HL-60 (cell line): ENCODE measurements at regions not wholly inside any gene's neighbourhood (a gene's known extent, or its start where the extent isn't known, plus 50 kb on each side); places are given as distances from the start of the nearest gene placed in this dataset.

Source experiments
- DNase-seq, 2 experiments: peaks; one replicate each; pipeline ENCODE4 v3.0.0-alpha.2; 2010 to 2020; ENCODE audit warnings: low read depth in 1 of 2, low spot score in 1 of 2
- H3K27ac ChIP-seq: fragments of 250-450 bp; sonication (Bioruptor Pico); replicated peaks from 2 replicates; pipeline ENCODE4 v1.5.1; 2020; ENCODE audit warnings: mild to moderate bottlenecking, moderate library complexity
- H3K27me3 ChIP-seq: fragments of 250-450 bp; sonication (Bioruptor Pico); 2 replicates; pipeline ENCODE4 v1.5.1; 2021; ENCODE audit warnings: mild to moderate bottlenecking, moderate library complexity; ENCODE audit not compliant: insufficient read depth, poor library complexity, severe bottlenecking
- H3K4me3 ChIP-seq: replicated peaks from 2 replicates; pipeline ENCODE4 v1.5.1; 2011; ENCODE audit warnings: mild to moderate bottlenecking, control low read depth, low read length; ENCODE audit not compliant: insufficient read depth
- GABPA ChIP-seq: IDR thresholded peaks from 2 replicates; pipeline ENCODE4 v1.6.1; 2012; ENCODE audit warnings: low read depth
- POLR2AphosphoS5 ChIP-seq: IDR thresholded peaks from 2 replicates; pipeline ENCODE4 v1.6.1; 2012; ENCODE audit warnings: low read depth
- SPI1 ChIP-seq: IDR thresholded peaks from 2 replicates; pipeline ENCODE4 v1.6.1; 2012; ENCODE audit warnings: low read depth, mild to moderate bottlenecking, borderline replicate concordance
- TF ChIP-seq, protein P1 (sequence below): IDR thresholded peaks from 2 replicates; pipeline ENCODE4 v1.6.1; 2012; ENCODE audit warnings: low read depth; ENCODE audit not compliant: insufficient replicate concordance
- TF ChIP-seq, protein P2 (sequence below): IDR thresholded peaks from one replicate; pipeline ENCODE4 v1.5.1; 2011; ENCODE audit warnings: low read length, control low read depth, inconsistent platforms; ENCODE audit not compliant: insufficient read depth

DNA sequence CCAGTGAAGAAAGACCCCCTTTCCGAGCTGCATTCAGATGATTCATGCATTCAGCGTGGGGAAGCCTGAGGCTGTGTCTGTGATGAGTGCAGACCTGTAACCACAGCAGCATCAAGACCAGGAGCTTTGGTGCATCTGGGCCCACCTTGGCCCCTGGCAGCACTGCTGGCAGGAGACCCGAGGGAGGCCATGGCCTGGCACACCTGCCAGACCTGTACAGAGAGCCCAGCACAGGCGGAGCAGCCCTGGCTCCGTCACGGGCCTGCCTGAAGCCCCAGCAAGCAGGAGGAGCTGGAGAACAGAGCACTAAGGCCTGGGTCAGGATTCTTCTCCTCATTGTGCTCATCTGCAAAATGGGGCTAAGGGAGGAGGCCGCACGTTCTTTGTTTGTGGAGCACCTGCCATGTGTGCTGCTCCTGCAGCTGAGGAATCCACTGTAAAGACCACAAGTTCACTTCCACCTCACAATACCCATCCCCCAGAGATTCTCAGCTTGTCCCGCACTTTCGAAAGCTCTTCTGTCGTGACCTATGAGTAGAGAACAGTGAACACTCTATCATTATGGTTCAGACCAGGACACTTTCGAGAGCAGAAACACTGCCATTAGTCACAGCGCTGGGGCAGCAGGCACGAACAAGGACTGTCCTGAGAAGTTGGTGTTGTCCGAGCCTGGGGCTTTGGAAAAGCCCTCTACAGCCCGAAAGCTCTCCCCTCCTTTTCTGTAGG lies 144.4 kb upstream of the CST7 start:
- Histone ChIP-seq H3K4me3 (no peak overlapping the region), H3K27ac (no peak overlapping the region), H3K27me3 (no peaks in the 10 kb centered on the region)
- DNase-seq: no peak
- TF ChIP-seq POLR2AphosphoS5: no peak
- TF ChIP-seq, protein P1, sequence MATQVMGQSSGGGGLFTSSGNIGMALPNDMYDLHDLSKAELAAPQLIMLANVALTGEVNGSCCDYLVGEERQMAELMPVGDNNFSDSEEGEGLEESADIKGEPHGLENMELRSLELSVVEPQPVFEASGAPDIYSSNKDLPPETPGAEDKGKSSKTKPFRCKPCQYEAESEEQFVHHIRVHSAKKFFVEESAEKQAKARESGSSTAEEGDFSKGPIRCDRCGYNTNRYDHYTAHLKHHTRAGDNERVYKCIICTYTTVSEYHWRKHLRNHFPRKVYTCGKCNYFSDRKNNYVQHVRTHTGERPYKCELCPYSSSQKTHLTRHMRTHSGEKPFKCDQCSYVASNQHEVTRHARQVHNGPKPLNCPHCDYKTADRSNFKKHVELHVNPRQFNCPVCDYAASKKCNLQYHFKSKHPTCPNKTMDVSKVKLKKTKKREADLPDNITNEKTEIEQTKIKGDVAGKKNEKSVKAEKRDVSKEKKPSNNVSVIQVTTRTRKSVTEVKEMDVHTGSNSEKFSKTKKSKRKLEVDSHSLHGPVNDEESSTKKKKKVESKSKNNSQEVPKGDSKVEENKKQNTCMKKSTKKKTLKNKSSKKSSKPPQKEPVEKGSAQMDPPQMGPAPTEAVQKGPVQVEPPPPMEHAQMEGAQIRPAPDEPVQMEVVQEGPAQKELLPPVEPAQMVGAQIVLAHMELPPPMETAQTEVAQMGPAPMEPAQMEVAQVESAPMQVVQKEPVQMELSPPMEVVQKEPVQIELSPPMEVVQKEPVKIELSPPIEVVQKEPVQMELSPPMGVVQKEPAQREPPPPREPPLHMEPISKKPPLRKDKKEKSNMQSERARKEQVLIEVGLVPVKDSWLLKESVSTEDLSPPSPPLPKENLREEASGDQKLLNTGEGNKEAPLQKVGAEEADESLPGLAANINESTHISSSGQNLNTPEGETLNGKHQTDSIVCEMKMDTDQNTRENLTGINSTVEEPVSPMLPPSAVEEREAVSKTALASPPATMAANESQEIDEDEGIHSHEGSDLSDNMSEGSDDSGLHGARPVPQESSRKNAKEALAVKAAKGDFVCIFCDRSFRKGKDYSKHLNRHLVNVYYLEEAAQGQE: no peak
- TF ChIP-seq, protein P2, sequence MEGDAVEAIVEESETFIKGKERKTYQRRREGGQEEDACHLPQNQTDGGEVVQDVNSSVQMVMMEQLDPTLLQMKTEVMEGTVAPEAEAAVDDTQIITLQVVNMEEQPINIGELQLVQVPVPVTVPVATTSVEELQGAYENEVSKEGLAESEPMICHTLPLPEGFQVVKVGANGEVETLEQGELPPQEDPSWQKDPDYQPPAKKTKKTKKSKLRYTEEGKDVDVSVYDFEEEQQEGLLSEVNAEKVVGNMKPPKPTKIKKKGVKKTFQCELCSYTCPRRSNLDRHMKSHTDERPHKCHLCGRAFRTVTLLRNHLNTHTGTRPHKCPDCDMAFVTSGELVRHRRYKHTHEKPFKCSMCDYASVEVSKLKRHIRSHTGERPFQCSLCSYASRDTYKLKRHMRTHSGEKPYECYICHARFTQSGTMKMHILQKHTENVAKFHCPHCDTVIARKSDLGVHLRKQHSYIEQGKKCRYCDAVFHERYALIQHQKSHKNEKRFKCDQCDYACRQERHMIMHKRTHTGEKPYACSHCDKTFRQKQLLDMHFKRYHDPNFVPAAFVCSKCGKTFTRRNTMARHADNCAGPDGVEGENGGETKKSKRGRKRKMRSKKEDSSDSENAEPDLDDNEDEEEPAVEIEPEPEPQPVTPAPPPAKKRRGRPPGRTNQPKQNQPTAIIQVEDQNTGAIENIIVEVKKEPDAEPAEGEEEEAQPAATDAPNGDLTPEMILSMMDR: no peak
- no peak for TF ChIP-seq SPI1
- TF ChIP-seq GABPA: no peak

DNA sequence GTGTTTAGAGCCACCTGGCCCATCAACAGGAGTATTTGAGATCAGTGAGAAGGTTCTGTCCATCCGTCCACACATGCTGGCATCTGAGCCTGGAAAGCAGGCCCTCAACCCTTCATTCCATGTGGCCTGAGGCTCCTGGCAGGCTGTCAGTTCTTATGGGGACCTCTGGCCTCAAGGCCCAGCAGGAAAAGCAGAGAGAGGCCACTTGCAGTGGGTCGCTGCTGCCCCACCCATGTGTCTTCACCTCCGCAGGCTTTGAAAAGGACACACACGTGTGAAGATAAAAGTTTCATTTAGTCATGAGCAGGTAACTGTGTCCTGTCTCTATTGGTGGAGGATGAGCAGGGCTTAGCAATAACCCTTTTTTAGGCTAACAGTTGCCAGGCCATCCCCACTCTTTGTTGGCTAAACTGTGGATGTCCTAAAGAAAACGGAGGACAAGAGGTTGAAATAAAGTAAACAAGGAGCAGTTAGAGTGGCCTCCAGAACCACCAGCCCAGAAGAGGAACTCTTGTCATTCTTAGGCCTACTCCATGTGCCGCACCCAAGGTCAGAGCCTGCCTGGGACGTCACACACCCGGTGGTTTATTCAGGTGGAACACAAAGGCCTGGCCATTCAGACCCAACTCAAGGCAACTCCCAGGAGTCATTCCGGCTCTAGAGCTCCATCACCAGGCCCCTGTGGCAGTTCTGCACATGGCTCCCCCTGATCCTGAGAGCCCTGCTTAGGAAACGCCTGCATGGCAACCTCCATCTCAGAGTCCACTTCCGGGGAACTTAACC lies 143.4 kb upstream of the CST7 start:
- TF ChIP-seq, protein P1: no peak
- TF ChIP-seq, protein P2: no peak
- TF ChIP-seq POLR2AphosphoS5: no peak
- TF ChIP-seq SPI1: no peak
- TF ChIP-seq GABPA: no peak
- Histone ChIP-seq H3K4me3 (no peak overlapping the region), H3K27me3 (no peaks in the 10 kb centered on the region), H3K27ac (no peak overlapping the region)
- DNase-seq: no peak

DNA sequence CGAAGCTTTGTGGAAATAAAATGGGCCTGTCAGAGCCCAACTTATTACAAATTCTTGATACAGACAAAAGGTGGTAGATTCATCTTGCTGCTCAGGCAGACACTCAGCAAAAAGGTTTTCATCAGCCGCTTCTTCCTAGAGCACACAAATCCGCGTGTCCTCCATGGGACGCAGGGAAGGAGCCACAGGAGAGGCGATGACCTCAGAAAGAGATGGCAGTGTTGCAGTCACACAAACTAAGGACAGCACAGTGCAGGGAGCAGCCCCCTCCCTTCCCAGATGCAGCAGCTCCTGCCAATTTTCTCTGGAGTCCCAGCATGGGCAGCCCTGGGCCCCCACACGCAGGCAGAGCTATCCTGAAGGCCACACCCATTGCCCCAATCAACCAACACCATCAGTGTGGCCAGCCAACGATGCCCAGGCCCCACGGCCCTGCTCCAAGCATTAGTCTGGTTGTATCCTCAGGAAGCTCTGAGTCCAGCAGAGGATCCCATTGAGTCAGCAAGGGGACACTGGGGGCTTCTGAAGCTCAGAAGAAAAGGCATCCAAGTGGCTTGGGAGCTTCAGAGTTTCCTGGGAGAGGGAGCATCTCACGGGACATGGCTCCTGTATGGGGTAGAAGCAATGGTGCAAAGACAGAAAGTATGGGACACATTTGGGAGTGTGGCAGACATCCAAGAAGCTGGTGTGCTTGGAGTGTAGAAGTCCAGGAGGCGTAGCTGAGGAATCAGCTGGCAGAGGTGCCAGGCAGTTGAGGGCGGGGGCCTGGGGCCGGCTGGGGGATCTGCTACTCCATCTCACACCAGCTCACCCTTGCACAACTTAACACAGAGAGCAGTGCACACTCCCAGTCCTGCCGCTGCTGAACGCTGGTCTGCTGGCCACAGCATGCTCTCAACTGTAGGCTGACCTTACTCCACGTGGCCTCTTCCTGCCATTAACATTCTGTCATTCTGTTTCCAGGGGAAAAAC lies 142.1 kb upstream of the CST7 start:
- no peak overlapping the region for H3K4me3 ChIP-seq
- H3K27me3 ChIP-seq: no peaks in the 10 kb centered on the region
- no peak for DNase-seq
- TF ChIP-seq GABPA (no peak), SPI1 (no peak), POLR2AphosphoS5 (no peak)
- TF ChIP-seq, protein P2: no peak
- TF ChIP-seq, protein P1: no peak
- H3K27ac ChIP-seq: no peak overlapping the region
